NOMO-1 treated with DMSO at 0.1 percent for 48 hours (cell line): ENCODE measurements at regions not wholly inside any gene's neighbourhood (a gene's known extent, or its start where the extent isn't known, plus 50 kb on each side); places are given as distances from the start of the nearest gene placed in this dataset.
"Not testable (repeated sequence)": the region's sequence is repeated elsewhere in the genome, so short reads cannot be mapped to it uniquely, and the experiment has no call there.

ENCODE experiments used
- DNase-seq: peaks from one replicate; lab custom pipeline; 2025; ENCODE audit not compliant: unreplicated experiment; lab: John Stamatoyannopoulos, UW

- no peak for DNase-seq
Observed at GRCh38 chr3:193922034-193922774, 213.7 kb upstream of the HES1 start.

DNA sequence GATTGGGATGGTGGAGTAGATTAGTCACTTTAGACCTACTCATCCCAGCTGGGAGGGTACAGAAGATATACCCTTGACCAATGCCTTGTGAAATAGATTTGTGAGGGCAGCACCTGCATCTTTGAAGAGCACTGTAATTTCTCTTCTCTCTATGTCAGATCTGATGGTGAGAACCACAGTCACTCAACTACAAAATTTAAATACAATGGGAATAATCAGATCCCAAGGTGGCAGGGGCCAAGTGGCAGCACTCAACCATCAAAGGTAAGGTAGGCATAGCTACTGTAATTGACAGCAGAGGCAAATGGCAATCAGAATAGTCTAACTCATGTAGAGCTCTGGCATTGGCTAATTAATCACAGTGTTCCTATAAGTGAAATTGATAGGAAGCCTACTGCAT, 212.0 kb upstream of the HES1 start:
- DNase-seq = not testable (repeated sequence)

- DNase-seq = peak; percentile 62
Observed at GRCh38 chr3:193926071-193926470, 209.9 kb upstream of the HES1 start.

DNA sequence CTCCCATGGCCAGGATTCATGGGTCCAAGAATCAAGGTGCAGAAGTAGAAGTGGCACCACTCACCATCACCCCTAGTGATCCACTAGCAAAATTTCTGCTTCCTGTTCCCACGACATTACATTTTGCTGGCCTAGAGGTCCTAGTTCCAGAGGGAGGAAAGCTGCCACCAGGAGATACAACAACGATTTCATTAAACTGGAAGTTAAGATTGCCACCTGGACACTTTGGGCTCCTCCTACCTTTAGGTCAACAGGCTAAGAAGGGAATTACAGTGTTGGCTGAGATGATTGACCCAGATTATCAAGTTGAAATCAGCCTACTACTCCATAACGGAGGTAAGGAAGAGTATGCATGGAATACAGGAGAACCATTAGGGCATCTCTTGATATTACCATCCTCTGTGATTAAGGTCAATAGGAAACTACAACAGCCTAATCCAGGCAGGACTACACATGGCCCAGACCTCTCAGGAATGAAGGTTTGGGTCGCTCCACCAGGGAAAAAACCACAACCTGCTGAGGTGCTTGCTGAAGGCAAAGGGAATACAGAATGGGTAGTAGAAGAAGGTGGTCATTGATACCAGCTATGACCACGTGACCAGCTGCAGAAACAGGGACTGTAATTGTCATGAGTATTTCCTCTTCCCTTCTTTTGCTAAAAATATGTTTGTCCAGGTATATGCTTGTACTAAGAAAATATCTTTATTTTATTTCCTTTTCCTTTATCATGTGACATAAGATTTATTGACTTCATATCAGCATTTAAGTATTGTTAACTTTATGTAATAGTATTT, 208.3 kb upstream of the HES1 start:
- DNase-seq = not testable (repeated sequence)

- no peak for DNase-seq
Observed at GRCh38 chr3:193928354-193929209, 207.4 kb upstream of the HES1 start.

DNA sequence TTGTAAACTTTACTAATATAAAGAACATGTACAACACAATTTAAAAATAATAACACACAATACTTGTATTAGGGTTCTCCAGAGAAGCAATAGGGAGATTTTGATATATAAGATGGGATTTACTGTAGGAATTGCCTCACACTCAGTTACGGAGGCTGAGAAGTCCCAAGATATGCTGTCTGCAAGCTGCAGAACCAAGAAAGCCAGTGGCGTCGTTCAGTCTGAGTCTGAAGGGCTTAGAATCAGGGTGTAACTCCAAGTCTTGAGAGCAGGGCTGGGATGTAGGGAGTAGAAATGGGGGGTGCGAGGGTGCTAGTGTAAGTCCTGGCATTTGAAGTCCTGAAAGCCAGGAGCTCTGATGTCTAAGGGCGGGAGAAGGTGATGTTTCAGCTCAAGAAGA, 206.6 kb upstream of the HES1 start:
- DNase-seq = no peak

- DNase-seq = peak; percentile 30
Observed at GRCh38 chr3:193929921-193930646, 205.9 kb upstream of the HES1 start.

GRCh38 chr3:193932136-193932535, 203.8 kb upstream of the HES1 start:
- DNase-seq = no peak

DNA sequence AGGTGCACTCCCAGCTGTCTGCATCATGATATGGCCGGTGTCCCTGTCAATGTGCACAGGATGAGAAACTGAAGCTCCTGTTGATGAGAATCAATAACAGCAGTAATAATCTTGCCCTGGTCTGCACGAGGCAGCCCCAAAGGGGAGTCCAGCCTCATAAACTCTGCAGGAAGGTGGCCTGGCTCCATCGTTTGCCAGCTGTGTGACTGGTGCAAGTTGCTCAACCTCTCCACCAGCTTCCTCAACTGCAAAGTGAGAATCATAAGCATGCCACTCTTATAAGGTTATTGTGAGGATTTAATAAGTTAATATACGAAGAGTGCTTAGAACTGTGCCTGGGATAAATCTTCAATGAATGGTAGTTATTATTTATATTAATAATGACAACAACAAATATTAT, 203.4 kb upstream of the HES1 start:
- peak; percentile 18 for DNase-seq

DNA sequence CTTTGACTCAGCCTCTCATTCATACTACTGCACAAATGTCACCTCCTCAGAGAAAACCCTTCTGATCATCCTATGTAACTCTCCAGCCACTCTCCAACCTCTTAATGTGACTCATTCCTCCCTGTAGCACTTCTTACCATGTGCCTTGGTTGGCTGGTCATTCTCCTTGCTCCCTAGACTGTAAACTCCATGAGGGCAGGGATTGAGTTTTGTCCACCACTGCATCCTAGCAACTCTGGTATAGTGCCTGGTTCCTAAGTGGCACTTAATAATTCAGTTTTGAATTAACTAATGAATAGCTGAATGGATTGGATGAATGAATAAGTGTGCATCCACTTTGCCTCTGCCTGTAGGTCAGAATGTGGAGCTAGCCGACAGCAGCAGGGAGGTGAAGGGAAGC, 202.5 kb upstream of the HES1 start:
- DNase-seq = no peak

- DNase-seq = peak; percentile 53
Observed at GRCh38 chr3:193935916-193936315, 200.0 kb upstream of the HES1 start.

- no peak for DNase-seq
Observed at GRCh38 chr3:193938613-193939012, 197.3 kb upstream of the HES1 start.

GRCh38 chr3:193939527-193939926, 196.4 kb upstream of the HES1 start:
- no peak for DNase-seq

GRCh38 chr3:193940526-193940925, 195.4 kb upstream of the HES1 start:
- no peak for DNase-seq

- DNase-seq = no peak
Observed at GRCh38 chr3:193941486-193941885, 194.5 kb upstream of the HES1 start.

- DNase-seq = peak; percentile 7
Observed at GRCh38 chr3:193942516-193943055, 193.4 kb upstream of the HES1 start.

- no peak for DNase-seq
Observed at GRCh38 chr3:193943200-193943599, 192.7 kb upstream of the HES1 start.

- DNase-seq = no peak
Observed at GRCh38 chr3:193943851-193944517, 192.0 kb upstream of the HES1 start.

GRCh38 chr3:193944518-193944884, 191.4 kb upstream of the HES1 start:
- no peak for DNase-seq

DNA sequence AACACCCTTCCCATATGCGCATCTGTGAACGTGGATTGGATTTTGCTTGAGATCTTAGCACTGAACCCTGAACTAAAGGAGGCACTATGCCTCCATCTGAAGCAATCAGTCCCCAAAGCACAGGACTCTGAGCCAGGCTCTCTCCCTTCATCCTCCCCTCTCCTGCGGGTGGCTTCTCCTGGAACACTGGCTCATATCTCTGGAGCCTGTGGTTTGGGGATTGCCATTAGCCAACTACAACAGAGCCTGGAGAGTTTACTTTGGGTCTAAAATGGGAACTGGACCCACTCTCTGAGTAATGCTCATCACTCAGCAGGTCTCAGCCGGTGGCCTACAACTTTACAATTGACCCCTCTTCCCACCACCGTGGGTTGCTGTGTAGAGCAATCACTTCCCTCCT, 190.8 kb upstream of the HES1 start:
- no peak for DNase-seq
